Thyroid gland (tissue), 4 donors: ENCODE measurements at regions not wholly inside any gene's neighbourhood (a gene's known extent, or its start where the extent isn't known, plus 50 kb on each side); places are given as distances from the start of the nearest gene placed in this dataset.

ENCODE experiments used
- CTCF ChIP-seq, 6 experiments: fragments of 200-600 bp in 3 of 6; fragments of 450-650 bp in 3 of 6; sonication (generic) in 3 of 6; IDR thresholded peaks; one replicate each; pipeline ENCODE4 v1.5.1; 2016 to 2019; ENCODE audit warnings: antibody characterized with exemption in 6 of 6, mild to moderate bottlenecking in 2 of 6, inconsistent platforms in 1 of 6, moderate library complexity in 1 of 6
- POLR2A ChIP-seq, 2 donors: fragments of 450-650 bp; IDR thresholded peaks; one replicate each; pipeline ENCODE4 v1.6.1; 2017; ENCODE audit warnings: antibody characterized with exemption in 2 of 2, mild to moderate bottlenecking in 2 of 2, moderate library complexity in 1 of 2

- TF ChIP-seq POLR2A (IDR thresholded peaks at IDR 0.05) (peak in 1 of 2 donors; percentile 32), CTCF (IDR thresholded peaks at IDR 0.05) (no peak)
Observed at GRCh38 chr21:43323244-43324005, 103.5 kb downstream of the SIK1 start.
